Panc1 (cell line): ENCODE measurements at regions not wholly inside any gene's neighbourhood (a gene's known extent, or its start where the extent isn't known, plus 50 kb on each side); places are given as distances from the start of the nearest gene placed in this dataset.

Source experiments
- ATAC-seq: fragments of 200-7000 bp; cut with Tn5 transposase; 2 replicates; pipeline ENCODE4 v1.9.1; 2020; ENCODE audit warnings: mild to moderate bottlenecking, moderate library complexity
- BruUV-seq: library from RNA; stranded (reverse); fragments of 400-500 nt; replicated peaks from 2 replicates; lab custom pipeline; 2021; lab: Mats Ljungman, UMichigan
- CTCF ChIA-PET: fragments of 300-600 bp; sonication (Branson Sonifier 250); formaldehyde crosslinking; loops from one replicate; lab custom pipeline; 2022; ENCODE audit warnings: antibody characterized with exemption; lab: Charles Lee
- POLR2A ChIA-PET: fragments of 300-600 bp; sonication (Branson Sonifier 250); formaldehyde crosslinking; loops from one replicate; lab custom pipeline; 2022; ENCODE audit warnings: antibody characterized with exemption; lab: Charles Lee
- DNase-seq: peaks from one replicate; pipeline ENCODE4 v3.0.0-alpha.2; 2010; ENCODE audit warnings: low read depth, low spot score
- H3K27ac ChIP-seq: 2 replicates; pipeline ENCODE4 v1.5.1; 2011; ENCODE audit warnings: mild to moderate bottlenecking, low read length, inconsistent platforms
- H3K27me3 ChIP-seq: fragments of 200-500 bp; sonication (Bioruptor generic); 2 replicates; pipeline ENCODE4 v1.6.0; 2014; ENCODE audit warnings: low read length, inconsistent platforms; ENCODE audit not compliant: control insufficient read depth, insufficient read depth
- H3K36me3 ChIP-seq: fragments of 200-500 bp; sonication (Bioruptor generic); 2 replicates; pipeline ENCODE4 v1.5.1; 2014; ENCODE audit warnings: inconsistent platforms, mild to moderate bottlenecking, low read length, moderate library complexity; ENCODE audit not compliant: control insufficient read depth, insufficient read depth
- H3K4me1 ChIP-seq: 2 replicates; pipeline ENCODE4 v1.5.1; 2011; ENCODE audit warnings: inconsistent platforms, mild to moderate bottlenecking, low read length, moderate library complexity; ENCODE audit not compliant: control insufficient read depth, insufficient read depth
- H3K4me3 ChIP-seq, 2 experiments: 2 replicates each; pipeline ENCODE4 v1.5.1; 2011 to 2012; ENCODE audit warnings: low read depth in 2 of 2, low read length in 2 of 2, mild to moderate bottlenecking in 2 of 2, inconsistent platforms in 1 of 2, moderate library complexity in 1 of 2
- H3K9me3 ChIP-seq: fragments of 200-500 bp; sonication (Bioruptor generic); 2 replicates; pipeline ENCODE4 v1.5.1; 2014; ENCODE audit warnings: low read depth, mild to moderate bottlenecking, inconsistent platforms, low read length, moderate library complexity; ENCODE audit not compliant: control insufficient read depth, insufficient read depth
- POLR2AphosphoS5 ChIP-seq: IDR thresholded peaks from 2 replicates; pipeline ENCODE4 v1.6.1; 2012; ENCODE audit warnings: mild to moderate bottlenecking, low read depth, low read length, moderate library complexity
- SIN3A ChIP-seq: IDR thresholded peaks from 2 replicates; pipeline ENCODE4 v1.6.1; 2012; ENCODE audit warnings: low read depth, mild to moderate bottlenecking, low read length, moderate library complexity, borderline replicate concordance; ENCODE audit not compliant: insufficient read depth
- TCF7L2 ChIP-seq: IDR thresholded peaks from 2 replicates; pipeline ENCODE4 v1.6.1; 2011; ENCODE audit warnings: mild to moderate bottlenecking, low read depth, low read length, inconsistent platforms
- in situ Hi-C: cut with HindIII; loops from 2 replicates; pipeline ENCODE4 v1.10.0; 2016; ENCODE audit warnings: low sequenced_read_pairs, low pct_unique_long_range_greater_than_20kb
- intact Hi-C: fragments of 100-400 bp; cut with micrococcal nuclease; formaldehyde crosslinking; loops from one replicate; pipeline ENCODE4 v1.10.0; 2022; ENCODE audit not compliant: unreplicated experiment
- TF ChIP-seq, protein P1 (sequence below): fragments of 450-650 bp; IDR thresholded peaks from 2 replicates; pipeline ENCODE4 v1.5.1; 2017; ENCODE audit warnings: mild to moderate bottlenecking
- TF ChIP-seq, protein P2 (sequence below), 2 experiments: IDR thresholded peaks; 2 replicates each; pipeline ENCODE4 v1.6.1; 2011 to 2012; ENCODE audit warnings: low read depth in 2 of 2, control low read depth in 1 of 2, low read length in 1 of 2, mild to moderate bottlenecking in 1 of 2, moderate library complexity in 1 of 2; ENCODE audit not compliant: insufficient read depth in 1 of 2

DNA sequence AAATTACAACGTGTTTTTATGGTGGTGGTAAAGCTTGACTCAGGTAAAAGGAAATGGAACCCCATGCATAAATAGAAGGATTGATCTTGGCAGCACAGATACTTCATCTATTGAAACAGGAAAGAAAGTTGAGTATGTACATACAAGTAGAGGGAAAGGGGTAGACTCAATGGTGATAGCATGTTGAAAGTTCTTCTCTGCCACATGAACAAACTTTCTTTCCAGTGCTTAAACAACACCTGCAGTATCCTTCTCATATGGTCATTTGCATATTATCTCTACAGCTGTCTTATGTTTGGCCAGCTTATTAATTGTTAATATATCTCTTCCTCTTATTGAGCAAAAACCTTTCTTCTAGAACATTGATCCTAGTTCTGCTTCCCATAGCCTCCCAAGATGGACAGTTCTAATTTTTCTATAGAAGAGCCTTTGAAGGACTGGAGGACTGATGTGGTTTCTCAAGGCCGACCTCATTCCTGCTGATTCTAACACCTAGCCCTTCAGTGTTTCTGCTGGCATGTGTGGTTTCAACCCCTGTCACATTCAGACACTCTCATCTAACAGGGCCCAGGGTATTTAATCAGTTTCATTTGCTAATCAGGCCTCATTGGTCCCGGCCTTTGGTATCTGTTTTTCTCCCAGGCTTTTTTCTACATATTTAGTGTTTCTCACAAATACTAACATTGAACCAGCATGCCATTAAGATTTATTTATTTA is 108.1 kb upstream of the SPRY1 start:
- no peaks in the 10 kb centered on the region for H3K36me3 ChIP-seq
- intact Hi-C loops, result no loop called here
- ChIA-PET POLR2A (no interaction called here), CTCF (no interaction called here)
- H3K27ac ChIP-seq, result no peak overlapping the region
- no peak for DNase-seq
- H3K4me3 ChIP-seq, result no peak overlapping the region
- BruUV-seq, result no TSS peak
- in situ Hi-C loops, result no loop called here
- ATAC-seq, result no peak
- H3K4me1 ChIP-seq, result no peaks in the 10 kb centered on the region
- TF ChIP-seq, protein P1, sequence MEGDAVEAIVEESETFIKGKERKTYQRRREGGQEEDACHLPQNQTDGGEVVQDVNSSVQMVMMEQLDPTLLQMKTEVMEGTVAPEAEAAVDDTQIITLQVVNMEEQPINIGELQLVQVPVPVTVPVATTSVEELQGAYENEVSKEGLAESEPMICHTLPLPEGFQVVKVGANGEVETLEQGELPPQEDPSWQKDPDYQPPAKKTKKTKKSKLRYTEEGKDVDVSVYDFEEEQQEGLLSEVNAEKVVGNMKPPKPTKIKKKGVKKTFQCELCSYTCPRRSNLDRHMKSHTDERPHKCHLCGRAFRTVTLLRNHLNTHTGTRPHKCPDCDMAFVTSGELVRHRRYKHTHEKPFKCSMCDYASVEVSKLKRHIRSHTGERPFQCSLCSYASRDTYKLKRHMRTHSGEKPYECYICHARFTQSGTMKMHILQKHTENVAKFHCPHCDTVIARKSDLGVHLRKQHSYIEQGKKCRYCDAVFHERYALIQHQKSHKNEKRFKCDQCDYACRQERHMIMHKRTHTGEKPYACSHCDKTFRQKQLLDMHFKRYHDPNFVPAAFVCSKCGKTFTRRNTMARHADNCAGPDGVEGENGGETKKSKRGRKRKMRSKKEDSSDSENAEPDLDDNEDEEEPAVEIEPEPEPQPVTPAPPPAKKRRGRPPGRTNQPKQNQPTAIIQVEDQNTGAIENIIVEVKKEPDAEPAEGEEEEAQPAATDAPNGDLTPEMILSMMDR, result no peak
- TF ChIP-seq SIN3A, result no peak
- TF ChIP-seq POLR2AphosphoS5, result no peak
- TF ChIP-seq TCF7L2, result no peak
- TF ChIP-seq, protein P2, sequence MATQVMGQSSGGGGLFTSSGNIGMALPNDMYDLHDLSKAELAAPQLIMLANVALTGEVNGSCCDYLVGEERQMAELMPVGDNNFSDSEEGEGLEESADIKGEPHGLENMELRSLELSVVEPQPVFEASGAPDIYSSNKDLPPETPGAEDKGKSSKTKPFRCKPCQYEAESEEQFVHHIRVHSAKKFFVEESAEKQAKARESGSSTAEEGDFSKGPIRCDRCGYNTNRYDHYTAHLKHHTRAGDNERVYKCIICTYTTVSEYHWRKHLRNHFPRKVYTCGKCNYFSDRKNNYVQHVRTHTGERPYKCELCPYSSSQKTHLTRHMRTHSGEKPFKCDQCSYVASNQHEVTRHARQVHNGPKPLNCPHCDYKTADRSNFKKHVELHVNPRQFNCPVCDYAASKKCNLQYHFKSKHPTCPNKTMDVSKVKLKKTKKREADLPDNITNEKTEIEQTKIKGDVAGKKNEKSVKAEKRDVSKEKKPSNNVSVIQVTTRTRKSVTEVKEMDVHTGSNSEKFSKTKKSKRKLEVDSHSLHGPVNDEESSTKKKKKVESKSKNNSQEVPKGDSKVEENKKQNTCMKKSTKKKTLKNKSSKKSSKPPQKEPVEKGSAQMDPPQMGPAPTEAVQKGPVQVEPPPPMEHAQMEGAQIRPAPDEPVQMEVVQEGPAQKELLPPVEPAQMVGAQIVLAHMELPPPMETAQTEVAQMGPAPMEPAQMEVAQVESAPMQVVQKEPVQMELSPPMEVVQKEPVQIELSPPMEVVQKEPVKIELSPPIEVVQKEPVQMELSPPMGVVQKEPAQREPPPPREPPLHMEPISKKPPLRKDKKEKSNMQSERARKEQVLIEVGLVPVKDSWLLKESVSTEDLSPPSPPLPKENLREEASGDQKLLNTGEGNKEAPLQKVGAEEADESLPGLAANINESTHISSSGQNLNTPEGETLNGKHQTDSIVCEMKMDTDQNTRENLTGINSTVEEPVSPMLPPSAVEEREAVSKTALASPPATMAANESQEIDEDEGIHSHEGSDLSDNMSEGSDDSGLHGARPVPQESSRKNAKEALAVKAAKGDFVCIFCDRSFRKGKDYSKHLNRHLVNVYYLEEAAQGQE (IDR thresholded peaks at IDR 0.05; ENCODE audit: insufficient read depth in 1 of 2, low read depth in 2 of 2, low read length in 1 of 2), result no peak
- H3K9me3 ChIP-seq, result peaks cover 5% of the 10 kb centered on the region; the same call in 1 of the 2 replicates
- H3K27me3 ChIP-seq, result no peaks in the 10 kb centered on the region

DNA sequence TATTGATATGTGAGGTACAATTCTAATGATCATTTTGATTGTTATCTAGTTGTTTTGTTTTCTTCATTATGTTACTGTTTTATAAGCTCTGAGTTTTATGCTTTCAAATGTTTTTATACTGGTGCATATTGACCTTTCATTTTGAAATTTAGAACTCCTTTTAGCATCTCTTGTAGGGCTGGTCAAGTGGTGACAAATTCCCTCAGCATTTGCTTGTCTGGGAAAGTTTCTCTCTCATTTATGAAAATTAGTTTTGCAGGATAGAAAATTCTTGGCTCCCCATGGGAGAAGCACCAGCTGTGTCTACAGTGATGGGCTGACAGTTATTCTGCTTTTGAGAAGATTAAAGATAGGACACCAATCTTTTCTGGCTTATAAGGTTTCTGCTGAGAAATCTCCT is 105.3 kb upstream of the SPRY1 start:
- no peaks in the 10 kb centered on the region for H3K36me3 ChIP-seq
- DNase-seq, result no peak
- no peak for TF ChIP-seq SIN3A
- TF ChIP-seq POLR2AphosphoS5, result no peak
- TF ChIP-seq, protein P1, result no peak
- TF ChIP-seq, protein P2 (IDR thresholded peaks at IDR 0.05; ENCODE audit: insufficient read depth in 1 of 2, low read depth in 2 of 2, low read length in 1 of 2), result no peak
- no peak for TF ChIP-seq TCF7L2
- in situ Hi-C loops (no loop called here), intact Hi-C loops (no loop called here)
- peaks cover 5% of the 10 kb centered on the region; the same call in 1 of the 2 replicates for H3K9me3 ChIP-seq
- H3K27ac ChIP-seq, result no peak overlapping the region
- POLR2A ChIA-PET, result no interaction called here
- H3K27me3 ChIP-seq, result no peaks in the 10 kb centered on the region
- BruUV-seq, result no TSS peak
- H3K4me3 ChIP-seq, result no peak overlapping the region
- no peaks in the 10 kb centered on the region for H3K4me1 ChIP-seq
- ATAC-seq, result no peak
- CTCF ChIA-PET, result no interaction called here
